Coronary artery (tissue), 2 donors: ENCODE measurements at regions not wholly inside any gene's neighbourhood (a gene's known extent, or its start where the extent isn't known, plus 50 kb on each side); places are given as distances from the start of the nearest gene placed in this dataset.

ENCODE experiments used
- DNase-seq: peaks from one replicate; pipeline ENCODE4 v3.0.0-alpha.2; 2017; ENCODE audit warnings: low spot score
- H3K27ac ChIP-seq, 2 donors: fragments of 200-600 bp; sonication (generic); one replicate each; pipeline ENCODE4 v1.5.1; 2016 to 2019
- H3K4me3 ChIP-seq: fragments of 200-600 bp; sonication (generic); 2 replicates; pipeline ENCODE4 v1.5.1; 2016; ENCODE audit warnings: mild to moderate bottlenecking, moderate library complexity
- TF ChIP-seq, protein P1 (sequence below): fragments of 200-600 bp; sonication (generic); IDR thresholded peaks from one replicate; pipeline ENCODE4 v1.5.1; 2019; ENCODE audit warnings: antibody characterized with exemption

DNA sequence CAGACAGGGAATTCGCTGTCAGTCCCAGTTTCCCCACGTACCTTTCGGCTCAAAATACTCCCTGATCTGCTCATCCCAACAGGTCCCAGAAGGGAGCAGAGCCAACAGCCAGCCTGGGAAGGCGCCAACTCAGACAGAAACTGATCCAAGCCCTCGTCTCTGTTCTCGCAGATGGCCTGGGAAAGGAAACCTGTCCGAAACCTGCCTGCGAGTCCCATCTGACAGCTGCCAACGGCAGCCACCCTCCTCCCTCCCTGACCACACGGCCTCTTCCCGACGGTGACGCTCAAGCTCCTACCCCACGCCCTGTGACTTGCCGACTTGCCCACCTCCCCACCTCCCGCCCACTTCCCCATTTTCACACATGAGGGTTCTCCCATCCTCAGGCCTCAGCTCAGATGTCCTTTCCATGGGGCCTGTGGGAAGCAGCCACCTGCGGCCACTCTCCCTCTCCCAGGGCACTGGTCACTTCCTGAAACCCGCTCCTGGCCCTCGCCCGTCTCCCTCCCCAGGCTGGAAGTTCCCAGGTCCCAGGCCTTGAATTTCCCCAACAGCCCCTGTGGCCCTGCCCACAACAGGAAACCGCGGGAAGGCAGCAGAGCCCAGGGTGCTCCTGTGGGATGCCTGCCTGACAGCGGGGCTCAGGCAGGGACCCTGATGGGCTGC, 60.9 kb upstream of the FBRSL1 start:
- H3K4me3 ChIP-seq, result no peak overlapping the region
- no peak for DNase-seq
- TF ChIP-seq, protein P1, sequence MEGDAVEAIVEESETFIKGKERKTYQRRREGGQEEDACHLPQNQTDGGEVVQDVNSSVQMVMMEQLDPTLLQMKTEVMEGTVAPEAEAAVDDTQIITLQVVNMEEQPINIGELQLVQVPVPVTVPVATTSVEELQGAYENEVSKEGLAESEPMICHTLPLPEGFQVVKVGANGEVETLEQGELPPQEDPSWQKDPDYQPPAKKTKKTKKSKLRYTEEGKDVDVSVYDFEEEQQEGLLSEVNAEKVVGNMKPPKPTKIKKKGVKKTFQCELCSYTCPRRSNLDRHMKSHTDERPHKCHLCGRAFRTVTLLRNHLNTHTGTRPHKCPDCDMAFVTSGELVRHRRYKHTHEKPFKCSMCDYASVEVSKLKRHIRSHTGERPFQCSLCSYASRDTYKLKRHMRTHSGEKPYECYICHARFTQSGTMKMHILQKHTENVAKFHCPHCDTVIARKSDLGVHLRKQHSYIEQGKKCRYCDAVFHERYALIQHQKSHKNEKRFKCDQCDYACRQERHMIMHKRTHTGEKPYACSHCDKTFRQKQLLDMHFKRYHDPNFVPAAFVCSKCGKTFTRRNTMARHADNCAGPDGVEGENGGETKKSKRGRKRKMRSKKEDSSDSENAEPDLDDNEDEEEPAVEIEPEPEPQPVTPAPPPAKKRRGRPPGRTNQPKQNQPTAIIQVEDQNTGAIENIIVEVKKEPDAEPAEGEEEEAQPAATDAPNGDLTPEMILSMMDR, result no peak
- H3K27ac ChIP-seq, result no peak overlapping the region

DNA sequence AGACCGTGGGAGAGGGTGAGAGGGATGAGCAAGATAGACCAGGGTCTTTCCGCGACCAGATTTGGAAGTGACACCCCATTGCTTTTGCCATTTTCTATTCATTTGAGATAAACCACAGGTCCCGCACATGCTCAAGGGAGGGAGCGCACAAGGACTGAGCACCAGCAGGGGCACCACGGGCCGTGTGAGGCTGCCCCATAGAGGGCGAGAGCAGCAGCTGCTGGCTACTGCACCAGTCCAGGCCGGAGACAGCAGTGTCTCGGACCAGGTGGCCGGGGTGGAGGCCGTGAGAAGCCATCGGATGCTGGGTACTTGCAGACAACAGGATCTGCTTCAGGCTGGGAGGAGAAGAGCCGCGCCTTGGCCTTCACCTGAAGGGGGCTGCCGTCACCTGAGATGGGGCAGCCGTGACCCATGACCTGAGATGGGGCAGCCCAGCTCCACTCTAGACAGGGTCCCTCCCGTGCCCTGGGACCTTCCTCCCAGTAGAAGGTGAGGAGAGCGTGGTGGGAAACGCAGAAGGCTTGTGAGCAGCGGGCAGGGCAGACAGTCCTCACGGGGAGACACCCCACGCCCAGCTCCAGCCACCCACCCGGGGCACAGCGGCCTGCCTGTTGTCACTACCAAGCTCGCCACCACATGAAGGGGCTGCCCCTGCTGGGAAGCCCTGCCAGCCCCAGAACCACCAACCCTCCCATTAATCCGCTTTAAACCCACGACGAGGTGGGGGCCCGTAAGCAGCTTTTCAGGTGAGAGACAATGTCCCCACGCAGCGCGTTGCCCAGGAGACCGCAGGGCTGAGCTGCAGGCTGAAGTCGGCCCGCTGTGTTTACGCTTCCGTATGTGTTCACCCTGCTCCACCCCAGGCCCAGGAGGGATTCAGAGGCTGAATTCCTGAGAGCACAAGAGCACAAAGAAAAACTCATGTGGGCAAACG, 61.7 kb upstream of the FBRSL1 start:
- DNase-seq, result no peak

DNA sequence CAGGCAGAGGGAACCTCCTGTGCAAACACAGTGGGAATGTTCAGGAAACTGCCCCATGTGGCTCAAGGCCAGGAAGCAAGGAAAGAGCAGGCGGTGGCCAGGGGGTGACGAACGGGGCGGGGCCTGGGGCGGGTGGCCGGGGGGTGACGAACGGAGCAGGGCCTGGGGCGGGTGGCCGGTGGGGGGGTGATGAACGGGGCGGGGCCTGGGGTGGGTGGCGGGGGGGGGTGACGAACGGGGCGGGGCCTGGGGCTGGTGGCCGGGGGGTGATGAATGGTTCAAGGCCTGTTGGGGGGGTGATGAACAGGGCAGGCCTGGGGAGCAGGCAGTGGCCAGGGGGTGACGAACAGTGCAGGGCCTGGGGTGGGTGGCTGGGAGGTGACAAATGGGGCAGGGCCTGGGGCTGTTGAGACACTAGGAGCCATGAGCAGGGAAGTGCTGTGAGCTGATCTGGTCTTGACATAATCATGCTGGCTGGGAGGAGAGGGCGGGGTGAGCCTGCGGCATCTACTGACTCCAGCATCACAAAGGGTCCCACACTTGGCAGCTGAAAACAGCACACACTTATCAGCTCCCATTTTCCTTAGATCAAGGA, 62.7 kb upstream of the FBRSL1 start:
- no peak overlapping the region for H3K4me3 ChIP-seq
- DNase-seq, result no peak
- TF ChIP-seq, protein P1, result no peak
- H3K27ac ChIP-seq, result no peak overlapping the region

More for the DNA sequence above, 61.7 kb upstream of the FBRSL1 start:
- no peak overlapping the region for H3K4me3 ChIP-seq
- TF ChIP-seq, protein P1, result no peak
- H3K27ac ChIP-seq, result no peak overlapping the region

DNA sequence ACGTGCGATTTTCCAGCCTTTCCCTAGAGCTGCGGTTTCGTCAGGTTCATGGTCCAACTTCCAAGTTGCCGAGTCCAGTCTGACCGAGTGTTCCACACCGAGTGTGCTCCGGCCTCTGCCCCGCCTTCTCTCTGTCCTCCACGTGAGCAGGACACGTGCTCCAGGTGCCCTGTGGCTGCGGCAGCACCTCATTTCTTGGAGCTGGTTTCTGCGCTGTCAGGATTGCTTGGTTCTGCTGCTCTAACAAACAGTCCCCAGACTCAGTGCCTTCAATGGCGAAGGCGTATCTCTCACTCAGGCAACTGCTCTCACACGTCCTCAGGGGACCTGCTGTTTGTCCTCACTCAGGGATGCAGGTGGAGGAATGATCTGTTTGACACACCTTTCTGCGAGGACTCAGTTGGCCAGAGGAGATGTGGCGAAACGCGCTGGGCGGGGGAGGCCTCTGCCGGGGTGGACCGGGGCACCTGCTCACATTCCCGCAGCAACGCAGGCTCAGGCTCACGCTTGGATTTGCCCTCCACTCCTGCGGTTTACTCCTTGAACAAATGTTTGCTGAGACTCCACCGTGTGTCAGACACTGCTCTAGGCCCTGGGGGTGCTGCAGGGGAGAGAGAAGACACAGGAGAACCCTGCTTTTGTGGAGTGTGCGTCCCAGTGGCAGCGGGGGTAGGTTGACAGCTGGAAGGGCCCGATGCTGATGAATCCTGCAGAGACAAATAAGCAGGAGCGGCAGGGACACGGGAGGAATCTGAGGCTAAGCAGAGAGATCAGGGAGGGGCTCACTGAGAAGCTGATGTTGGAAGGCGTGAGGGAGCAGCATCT, 63.4 kb upstream of the FBRSL1 start:
- no peak for DNase-seq
- H3K4me3 ChIP-seq, result no peak overlapping the region
- TF ChIP-seq, protein P1, result no peak
- H3K27ac ChIP-seq, result no peak overlapping the region

DNA sequence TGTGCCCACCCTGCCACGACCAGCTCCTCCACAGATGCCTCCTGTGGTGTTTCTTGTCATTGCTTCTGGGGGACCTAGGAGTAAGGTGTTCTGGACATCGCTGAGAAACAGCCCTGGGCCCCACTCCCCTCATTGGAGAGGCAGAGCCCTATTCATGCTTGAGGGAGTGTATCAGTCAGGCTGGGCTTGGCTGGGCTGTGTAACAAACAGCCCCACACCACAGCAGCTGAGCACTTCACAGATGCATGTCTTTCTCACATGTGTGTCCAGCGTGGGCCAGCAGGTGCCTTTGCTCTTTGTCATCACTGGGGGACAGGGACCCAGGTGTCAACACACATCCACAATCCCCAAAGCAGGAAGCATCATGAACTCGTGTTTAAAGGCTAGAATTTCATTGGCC, 65.1 kb upstream of the FBRSL1 start:
- no peak overlapping the region for H3K4me3 ChIP-seq
- no peak overlapping the region for H3K27ac ChIP-seq
- no peak for DNase-seq
- TF ChIP-seq, protein P1, result no peak

DNA sequence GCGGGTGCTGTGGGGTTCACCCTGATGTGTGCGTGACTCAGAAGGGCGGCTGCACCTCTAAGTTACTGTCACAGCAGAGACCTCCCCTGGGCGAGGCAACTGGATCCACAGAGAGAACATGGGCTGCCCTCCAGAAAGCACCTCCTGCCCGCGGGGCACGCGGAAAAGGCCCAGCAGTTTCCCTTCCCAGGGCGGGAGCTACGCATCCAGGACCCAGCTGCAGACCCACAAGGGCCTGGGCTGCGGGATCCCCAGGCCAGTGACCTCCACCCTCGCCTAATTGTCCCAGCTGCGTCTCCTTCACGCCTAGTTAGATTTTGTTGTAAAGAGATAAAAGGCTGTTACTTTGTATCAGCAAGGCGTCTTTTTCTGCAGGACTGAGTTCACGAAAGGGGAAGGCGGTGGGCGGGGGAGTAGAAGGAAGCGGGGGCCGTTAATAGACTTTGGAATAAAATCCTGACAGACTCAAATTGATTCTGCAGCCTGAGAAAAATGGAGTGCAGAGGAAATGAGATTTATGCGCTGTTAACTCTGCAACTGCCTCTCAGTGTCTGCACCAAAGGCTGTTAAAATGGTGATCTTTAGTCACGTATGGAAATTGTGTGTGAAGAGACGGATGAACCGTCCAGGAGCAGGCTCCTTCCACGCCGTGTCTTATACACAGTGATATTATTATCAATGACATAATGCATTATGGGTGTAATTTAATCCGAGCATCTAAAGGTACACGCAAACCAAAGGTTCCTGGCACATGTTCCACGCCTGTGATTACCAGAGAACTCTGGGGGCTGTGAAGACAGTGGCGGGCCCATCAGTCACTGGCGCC, 65.9 kb upstream of the FBRSL1 start:
- TF ChIP-seq, protein P1, result no peak
- no peak overlapping the region for H3K27ac ChIP-seq
- no peak overlapping the region for H3K4me3 ChIP-seq
- DNase-seq, result no peak
